H9 (cell line): ENCODE measurements at regions not wholly inside any gene's neighbourhood (a gene's known extent, or its start where the extent isn't known, plus 50 kb on each side); places are given as distances from the start of the nearest gene placed in this dataset.

ENCODE experiments used
- DNase-seq: peaks from one replicate; pipeline ENCODE4 v3.0.0-alpha.2; 2017
- H2AFZ ChIP-seq: one replicate; pipeline ENCODE4 v1.6.1; 2013; ENCODE audit warnings: mild to moderate bottlenecking, low read length, control low read depth, moderate library complexity
- H2AK5ac ChIP-seq: 2 replicates; pipeline ENCODE4 v1.6.1; 2013; ENCODE audit warnings: low read length, control low read depth, mixed read lengths; ENCODE audit not compliant: insufficient read length
- H2BK120ac ChIP-seq: one replicate; pipeline ENCODE4 v1.6.1; 2013; ENCODE audit warnings: low read depth, mild to moderate bottlenecking, low read length, control low read depth, inconsistent platforms; ENCODE audit not compliant: poor library complexity, severe bottlenecking
- H2BK12ac ChIP-seq: 2 replicates; pipeline ENCODE4 v1.6.1; 2013; ENCODE audit warnings: low read length, control low read depth, mixed read lengths, low read depth; ENCODE audit not compliant: insufficient read length
- H2BK15ac ChIP-seq: 2 replicates; pipeline ENCODE4 v1.6.1; 2013; ENCODE audit warnings: low read depth, low read length, control low read depth
- H2BK20ac ChIP-seq: one replicate; pipeline ENCODE4 v1.6.1; 2013; ENCODE audit warnings: low read depth, mild to moderate bottlenecking, low read length, control low read depth, inconsistent platforms; ENCODE audit not compliant: poor library complexity, severe bottlenecking
- H2BK5ac ChIP-seq: 2 replicates; pipeline ENCODE4 v1.6.1; 2013; ENCODE audit warnings: low read length, control low read depth, mixed read lengths; ENCODE audit not compliant: insufficient read length
- H3K14ac ChIP-seq: 2 replicates; pipeline ENCODE4 v1.6.1; 2013; ENCODE audit warnings: low read length, control low read depth; ENCODE audit not compliant: insufficient read depth
- H3K18ac ChIP-seq: 2 replicates; pipeline ENCODE4 v1.6.1; 2013; ENCODE audit warnings: low read depth, mild to moderate bottlenecking, mixed read lengths, low read length, control low read depth; ENCODE audit not compliant: insufficient read length
- H3K23ac ChIP-seq: 2 replicates; pipeline ENCODE4 v1.6.1; 2013; ENCODE audit warnings: low read length, control low read depth, mixed read lengths, low read depth; ENCODE audit not compliant: insufficient read length
- H3K23me2 ChIP-seq: 2 replicates; pipeline ENCODE4 v1.6.1; 2013; ENCODE audit warnings: low read depth, mild to moderate bottlenecking, mixed read lengths, low read length, control low read depth; ENCODE audit not compliant: insufficient read length, poor library complexity, severe bottlenecking
- H3K27ac ChIP-seq: 2 replicates; pipeline ENCODE4 v1.5.1; 2013; ENCODE audit warnings: low read length, control low read depth, mixed read lengths, low read depth; ENCODE audit not compliant: insufficient read length
- H3K27me3 ChIP-seq: 2 replicates; pipeline ENCODE4 v1.6.1; 2013; ENCODE audit warnings: low read length, control low read depth, inconsistent platforms; ENCODE audit not compliant: insufficient read depth
- H3K4ac ChIP-seq: 2 replicates; pipeline ENCODE4 v1.6.1; 2013; ENCODE audit warnings: low read depth, mild to moderate bottlenecking, control low read depth, inconsistent platforms, low read length, moderate library complexity
- H3K4me1 ChIP-seq: 2 replicates; pipeline ENCODE4 v1.6.1; 2013; ENCODE audit warnings: low read length, control low read depth, inconsistent platforms; ENCODE audit not compliant: insufficient read depth
- H3K4me2 ChIP-seq: 2 replicates; pipeline ENCODE4 v1.6.1; 2013; ENCODE audit warnings: low read length, control low read depth, mixed read lengths; ENCODE audit not compliant: insufficient read length, insufficient read depth
- H3K56ac ChIP-seq: 2 replicates; pipeline ENCODE4 v1.6.1; 2013; ENCODE audit warnings: low read depth, mild to moderate bottlenecking, mixed read lengths, low read length, control low read depth; ENCODE audit not compliant: insufficient read length
- H3K79me1 ChIP-seq: 2 replicates; pipeline ENCODE4 v1.6.1; 2013; ENCODE audit warnings: low read depth, mild to moderate bottlenecking, moderate library complexity, low read length, control low read depth, inconsistent platforms; ENCODE audit not compliant: insufficient read depth, poor library complexity, severe bottlenecking
- H3K79me2 ChIP-seq: 2 replicates; pipeline ENCODE4 v1.6.1; 2013; ENCODE audit warnings: low read length, control low read depth, inconsistent platforms; ENCODE audit not compliant: insufficient read depth
- H3K9ac ChIP-seq: 2 replicates; pipeline ENCODE4 v1.6.1; 2013; ENCODE audit warnings: low read length, control low read depth, mixed read lengths; ENCODE audit not compliant: insufficient read length; ENCODE audit errors: extremely low read depth
- H3K9me3 ChIP-seq: one replicate; pipeline ENCODE4 v1.6.1; 2013; ENCODE audit warnings: low read depth, low read length, inconsistent platforms; ENCODE audit not compliant: control insufficient read depth
- H3T11ph ChIP-seq: one replicate; pipeline ENCODE4 v1.6.1; 2013; ENCODE audit warnings: mild to moderate bottlenecking, low read length, control low read depth, inconsistent platforms
- H4K20me1 ChIP-seq: one replicate; pipeline ENCODE4 v1.6.1; 2013; ENCODE audit not compliant: control insufficient read depth, insufficient read length, insufficient read depth
- H4K5ac ChIP-seq: 2 replicates; pipeline ENCODE4 v1.6.1; 2013; ENCODE audit warnings: low read depth, mild to moderate bottlenecking, mixed read lengths, low read length, control low read depth; ENCODE audit not compliant: insufficient read length
- H4K8ac ChIP-seq: replicated peaks from 2 replicates; pipeline ENCODE4 v1.6.1; 2013; ENCODE audit warnings: low read length, control low read depth, mixed read lengths, low read depth; ENCODE audit not compliant: insufficient read length
- H4K91ac ChIP-seq: 2 replicates; pipeline ENCODE4 v1.6.1; 2013; ENCODE audit warnings: low read depth, mild to moderate bottlenecking, moderate library complexity, mixed read lengths, low read length, control low read depth; ENCODE audit not compliant: insufficient read length
- H3K27ac Mint-ChIP-seq, 3 experiments: 2 replicates in 2 of 3; 3 replicates in 1 of 3; pipeline ENCODE4 v1.8.0; 2020 to 2021; ENCODE audit warnings: mixed read lengths in 3 of 3, mild to moderate bottlenecking in 1 of 3, moderate library complexity in 1 of 3
- H3K27me3 Mint-ChIP-seq: 2 replicates; pipeline ENCODE4 v1.8.0; 2021; ENCODE audit warnings: low read depth, mild to moderate bottlenecking, moderate library complexity, mixed read lengths
- H3K36me3 Mint-ChIP-seq, 3 experiments: 2 replicates in 2 of 3; 3 replicates in 1 of 3; pipeline ENCODE4 v1.8.0; 2020 to 2021; ENCODE audit warnings: low read depth in 3 of 3, mixed read lengths in 3 of 3; ENCODE audit not compliant: insufficient read depth in 1 of 3
- H3K4me1 Mint-ChIP-seq, 2 experiments: 2 replicates each; pipeline ENCODE4 v1.8.0; 2020; ENCODE audit warnings: mixed read lengths in 2 of 2
- H3K4me3 Mint-ChIP-seq, 2 experiments: 2 replicates in 1 of 2; 3 replicates in 1 of 2; pipeline ENCODE4 v1.8.0; 2020 to 2021; ENCODE audit warnings: mild to moderate bottlenecking in 2 of 2, mixed read lengths in 2 of 2, moderate library complexity in 1 of 2
- H3K9me3 Mint-ChIP-seq, 2 experiments: 2 replicates in 1 of 2; 3 replicates in 1 of 2; pipeline ENCODE4 v1.8.0; 2020; ENCODE audit warnings: mild to moderate bottlenecking in 2 of 2, mixed read lengths in 2 of 2, moderate library complexity in 1 of 2
- CTCF ChIP-seq: fragments of 200-600 bp; sonication (generic); conservative IDR thresholded peaks from 3 replicates; pipeline ENCODE4 v1.8.0; 2021; ENCODE audit warnings: antibody characterized with exemption, mild to moderate bottlenecking
- WGBS: extraction: QIAGEN DNeasy Blood & Tissue Kit; methylation state at CpG from one replicate; pipeline ENCODE4 v1.1.7; 2013; ENCODE audit warnings: missing lambda C conversion rate, low lambda C conversion rate, mixed read lengths; ENCODE audit not compliant: insufficient read length; ENCODE audit errors: extremely low coverage; 5-methylcytosine and 5-hydroxymethylcytosine counted together

- Mint-ChIP-seq H3K9me3 (no peaks in the 10 kb centered on the region), H3K27ac (no peak overlapping the region), H3K4me3 (no peak overlapping the region), H3K27me3 (no peaks in the 10 kb centered on the region), H3K4me1 (peaks cover 12 to 13% of the 10 kb centered on the region in 2 experiments), H3K36me3 (no peaks in the 10 kb centered on the region)
- H3K23me2 ChIP-seq: no peaks in the 10 kb centered on the region
- H2BK15ac ChIP-seq: no peak overlapping the region
- no peak overlapping the region for H3K14ac ChIP-seq
- no peak overlapping the region for H3T11ph ChIP-seq
- H4K8ac ChIP-seq: no peak overlapping the region
- no peak overlapping the region for H2BK120ac ChIP-seq
- no peak overlapping the region for H2AFZ ChIP-seq
- no peak overlapping the region for H3K4me2 ChIP-seq
- no peak overlapping the region for H3K56ac ChIP-seq
- no peak overlapping the region for H3K23ac ChIP-seq
- no peak overlapping the region for H2BK5ac ChIP-seq
- no peaks in the 10 kb centered on the region for H4K20me1 ChIP-seq
- no peak overlapping the region for H3K4ac ChIP-seq
- H3K9ac ChIP-seq: no peak overlapping the region
- no peaks in the 10 kb centered on the region for H3K4me1 ChIP-seq
- H2AK5ac ChIP-seq: no peak overlapping the region
- no peaks in the 10 kb centered on the region for H3K9me3 ChIP-seq
- H3K27me3 ChIP-seq: no peaks in the 10 kb centered on the region
- H2BK20ac ChIP-seq: no peak overlapping the region
- WGBS: no CpG with 5 or more reads among the region's 1 CpG
- no peak overlapping the region for H4K5ac ChIP-seq
- TF ChIP-seq CTCF: no peak
- no peak overlapping the region for H4K91ac ChIP-seq
- DNase-seq: no peak
- no peaks in the 10 kb centered on the region for H3K79me1 ChIP-seq
- H2BK12ac ChIP-seq: no peak overlapping the region
- no peak overlapping the region for H3K18ac ChIP-seq
- H3K79me2 ChIP-seq: no peaks in the 10 kb centered on the region; the same call in 1 of the 2 replicates
- H3K27ac ChIP-seq: no peak overlapping the region
Observed at GRCh38 chr4:126961661-126962060, 671.1 kb upstream of the INTU start.
